ENCODE measurements at regions not wholly inside any gene's neighbourhood (a gene's known extent, or its start where the extent isn't known, plus 50 kb on each side); places are given as distances from the start of the nearest gene placed in this dataset.

DNA sequence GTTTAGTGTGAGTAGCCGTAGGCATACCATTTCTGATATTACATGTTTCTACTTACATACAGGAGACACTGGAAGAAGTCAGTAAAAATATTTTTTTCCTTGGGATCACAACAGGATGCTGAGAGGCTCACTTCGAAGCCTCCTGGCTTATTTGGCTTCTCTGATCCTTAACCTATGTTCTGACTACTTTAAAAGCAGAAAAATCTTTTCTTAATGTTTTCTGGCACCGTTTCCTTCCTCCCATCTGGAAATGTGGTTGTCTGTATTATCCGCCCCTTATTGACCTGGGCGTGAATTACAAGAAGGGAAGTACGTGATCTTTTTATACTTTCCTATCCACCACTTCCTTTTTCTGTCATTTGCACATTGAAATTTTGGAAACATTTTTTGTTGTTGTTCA, 379.6 kb downstream of the COL12A1 start:
- no peaks in the 10 kb centered on the region for H3K79me2 ChIP-seq (ENCODE audit: insufficient read depth, low read length)
- intact Hi-C loops (cut with micrococcal nuclease; ENCODE audit: unreplicated experiment), result no loop called here
- H3K27ac ChIP-seq (ENCODE audit: extremely low read length, insufficient read depth, low read length), result no peak overlapping the region
- DNase-seq (ENCODE audit: low spot score) (no peak), ATAC-seq (no peak), FAIRE-seq (no peak)
- BruUV-seq (replicated peaks), result no TSS peak
- no peak overlapping the region for H2AFZ ChIP-seq (ENCODE audit: low read length)
- H3K27me3 ChIP-seq (ENCODE audit: control insufficient read depth in 1 of 2, insufficient read depth in 2 of 2, low read length in 2 of 2), result no peaks in the 10 kb centered on the region
- in situ Hi-C loops (cut with HindIII; ENCODE audit: extremely low pct_ligation_motif_present, low pct_unique_long_range_greater_than_20kb), result no loop called here
- H3K9me3 ChIP-seq (ENCODE audit: low read length), result no peaks in the 10 kb centered on the region
- H3K9ac ChIP-seq (ENCODE audit: insufficient read depth, low read depth, low read length), result no peak overlapping the region
- no peak overlapping the region for H3K4me2 ChIP-seq (ENCODE audit: low read depth, low read length)
- H3K4me3 ChIP-seq (replicated peaks in 1 of 3; ENCODE audit: insufficient read depth in 1 of 3, low read depth in 2 of 3, low read length in 3 of 3), result no peak overlapping the region
- POLR2A ChIA-PET, result no interaction called here
- no peaks in the 10 kb centered on the region for H3K4me1 ChIP-seq (ENCODE audit: insufficient read depth, low read length)
- CTCF ChIA-PET (ENCODE audit: low intra/inter-chr PET ratio, low total read pairs), result no interaction called here
- no peaks in the 10 kb centered on the region for H4K20me1 ChIP-seq (ENCODE audit: insufficient read depth, low read length)
- TF ChIP-seq SRF (IDR thresholded peaks at IDR 0.05; ENCODE audit: low read depth, low read length) (no peak), BCL6 (CRISPR knock-in tag; IDR thresholded peaks at IDR 0.05) (no peak), SETDB1 (CRISPR knock-in tag; IDR thresholded peaks at IDR 0.05; ENCODE audit: borderline replicate concordance) (no peak), JDP2 (CRISPR knock-in tag; IDR thresholded peaks at IDR 0.05; ENCODE audit: borderline replicate concordance) (no peak), MLXIP (CRISPR knock-in tag; IDR thresholded peaks at IDR 0.05; ENCODE audit: borderline replicate concordance) (no peak), POLR2A (IDR thresholded peaks at IDR 0.05; ENCODE audit: insufficient read depth in 1 of 2, low read depth in 2 of 2, low read length in 2 of 2) (no peak), CCAR2 (optimal IDR thresholded peaks at IDR 0.05; ENCODE audit: low read depth, low read length) (no peak), SMYD3 (CRISPR knock-in tag; IDR thresholded peaks at IDR 0.05) (no peak), ZNF703 (CRISPR knock-in tag; IDR thresholded peaks at IDR 0.05; ENCODE audit: borderline replicate concordance) (no peak), MIER2 (CRISPR knock-in tag; IDR thresholded peaks at IDR 0.05) (no peak), THAP9 (CRISPR knock-in tag; IDR thresholded peaks at IDR 0.05; ENCODE audit: borderline replicate concordance) (no peak)
- TF ChIP-seq, protein P1, sequence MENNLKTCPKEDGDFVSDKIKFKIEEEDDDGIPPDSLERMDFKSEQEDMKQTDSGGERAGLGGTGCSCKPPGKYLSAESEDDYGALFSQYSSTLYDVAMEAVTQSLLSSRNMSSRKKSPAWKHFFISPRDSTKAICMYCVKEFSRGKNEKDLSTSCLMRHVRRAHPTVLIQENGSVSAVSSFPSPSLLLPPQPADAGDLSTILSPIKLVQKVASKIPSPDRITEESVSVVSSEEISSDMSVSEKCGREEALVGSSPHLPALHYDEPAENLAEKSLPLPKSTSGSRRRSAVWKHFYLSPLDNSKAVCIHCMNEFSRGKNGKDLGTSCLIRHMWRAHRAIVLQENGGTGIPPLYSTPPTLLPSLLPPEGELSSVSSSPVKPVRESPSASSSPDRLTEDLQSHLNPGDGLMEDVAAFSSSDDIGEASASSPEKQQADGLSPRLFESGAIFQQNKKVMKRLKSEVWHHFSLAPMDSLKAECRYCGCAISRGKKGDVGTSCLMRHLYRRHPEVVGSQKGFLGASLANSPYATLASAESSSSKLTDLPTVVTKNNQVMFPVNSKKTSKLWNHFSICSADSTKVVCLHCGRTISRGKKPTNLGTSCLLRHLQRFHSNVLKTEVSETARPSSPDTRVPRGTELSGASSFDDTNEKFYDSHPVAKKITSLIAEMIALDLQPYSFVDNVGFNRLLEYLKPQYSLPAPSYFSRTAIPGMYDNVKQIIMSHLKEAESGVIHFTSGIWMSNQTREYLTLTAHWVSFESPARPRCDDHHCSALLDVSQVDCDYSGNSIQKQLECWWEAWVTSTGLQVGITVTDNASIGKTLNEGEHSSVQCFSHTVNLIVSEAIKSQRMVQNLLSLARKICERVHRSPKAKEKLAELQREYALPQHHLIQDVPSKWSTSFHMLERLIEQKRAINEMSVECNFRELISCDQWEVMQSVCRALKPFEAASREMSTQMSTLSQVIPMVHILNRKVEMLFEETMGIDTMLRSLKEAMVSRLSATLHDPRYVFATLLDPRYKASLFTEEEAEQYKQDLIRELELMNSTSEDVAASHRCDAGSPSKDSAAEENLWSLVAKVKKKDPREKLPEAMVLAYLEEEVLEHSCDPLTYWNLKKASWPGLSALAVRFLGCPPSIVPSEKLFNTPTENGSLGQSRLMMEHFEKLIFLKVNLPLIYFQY (CRISPR knock-in tag; IDR thresholded peaks at IDR 0.05; ENCODE audit: borderline replicate concordance), result no peak
- 6% methylated on average over 6 of the region's 6 CpGs for WGBS (ENCODE audit: low lambda C conversion rate)
- no peaks in the 10 kb centered on the region for H3K36me3 ChIP-seq (replicated peaks in 1 of 2; ENCODE audit: control insufficient read depth in 1 of 2, insufficient read depth in 2 of 2, low read length in 2 of 2)

Data from HepG2 (cell line).